ENCODE measurements at regions not wholly inside any gene's neighbourhood (a gene's known extent, or its start where the extent isn't known, plus 50 kb on each side); places are given as distances from the start of the nearest gene placed in this dataset.

- TF ChIP-seq CTCF (IDR thresholded peaks at IDR 0.05 in 4 of 5, conservative IDR thresholded peaks at IDR 0.05 in 1 of 5) = no peak
- no peak for TF ChIP-seq POLR2A (IDR thresholded peaks at IDR 0.05)
Observed at GRCh38 chr5:164484948-164485347, 979.5 kb downstream of the MAT2B start.

Data from gastrocnemius medialis (tissue), 4 donors.